Activated CD8-positive, alpha-beta memory T cell treated with anti-CD3 and anti-CD28 coated beads for 36 hours (primary cell): ENCODE measurements at regions not wholly inside any gene's neighbourhood (a gene's known extent, or its start where the extent isn't known, plus 50 kb on each side); places are given as distances from the start of the nearest gene placed in this dataset.
"Not testable (repeated sequence)": the region's sequence is repeated elsewhere in the genome, so short reads cannot be mapped to it uniquely, and the experiment has no call there.

Experiments
- CTCF ChIA-PET: fragments of 350-600 bp; sonication (Branson Sonifier 250); formaldehyde crosslinking; loops from one replicate; lab custom pipeline; 2021; ENCODE audit warnings: antibody characterized with exemption; lab: Charles Lee
- POLR2A ChIA-PET: fragments of 350-600 bp; sonication (Branson Sonifier 250); formaldehyde crosslinking; loops from one replicate; lab custom pipeline; 2021; ENCODE audit warnings: antibody characterized with exemption; lab: Charles Lee

- CTCF ChIA-PET, result interaction anchor here (1.2 kb wide), 1 partner anchor 238 kb away, joined by 4 read pairs; no protein-coding TSS in a partner anchor
- POLR2A ChIA-PET, result not testable (repeated sequence)
These were observed 94.6 kb upstream of the LPCAT1 start for GRCh38 chr5:1618296-1618865.

DNA sequence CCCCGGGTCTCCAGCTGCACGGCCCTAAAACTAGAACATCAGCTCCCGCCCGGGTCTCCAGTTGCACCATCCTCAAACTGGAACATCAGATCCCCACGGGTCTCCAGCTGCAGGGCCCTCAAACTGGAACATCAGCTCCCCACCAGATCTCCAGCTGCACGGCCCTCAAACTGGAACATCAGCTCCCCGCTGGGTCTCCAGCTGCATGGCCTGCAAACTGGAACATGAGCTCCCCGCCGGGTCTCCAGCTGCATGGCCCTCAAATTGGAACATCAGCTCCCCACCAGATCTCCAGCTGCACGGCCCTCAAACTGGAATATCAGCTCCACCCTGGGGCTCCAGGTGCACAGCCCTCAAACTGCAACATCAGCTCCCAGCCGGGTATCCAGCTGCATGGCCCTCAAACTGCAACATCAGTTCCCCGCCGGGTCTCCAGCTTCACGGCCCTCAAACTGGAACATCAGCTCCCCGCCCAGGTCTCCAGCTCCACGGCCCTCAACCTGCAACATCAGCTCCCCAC, 93.5 kb upstream of the LPCAT1 start:
- CTCF ChIA-PET, result not testable (repeated sequence)
- POLR2A ChIA-PET, result interaction anchor here (1.0 kb wide), 1 partner anchor 23 kb away, joined by 4 read pairs; no protein-coding TSS in a partner anchor

GRCh38 chr5:1613515-1613914, 89.8 kb upstream of the LPCAT1 start:
- CTCF ChIA-PET, POLR2A ChIA-PET: not testable (repeated sequence)

GRCh38 chr5:1610526-1610925, 86.8 kb upstream of the LPCAT1 start:
- CTCF ChIA-PET, POLR2A ChIA-PET: not testable (repeated sequence)

GRCh38 chr5:1609111-1609510, 85.4 kb upstream of the LPCAT1 start:
- POLR2A ChIA-PET, CTCF ChIA-PET: not testable (repeated sequence)

- CTCF ChIA-PET, POLR2A ChIA-PET: not testable (repeated sequence)
These were observed 84.6 kb upstream of the LPCAT1 start for GRCh38 chr5:1608336-1608735.

DNA sequence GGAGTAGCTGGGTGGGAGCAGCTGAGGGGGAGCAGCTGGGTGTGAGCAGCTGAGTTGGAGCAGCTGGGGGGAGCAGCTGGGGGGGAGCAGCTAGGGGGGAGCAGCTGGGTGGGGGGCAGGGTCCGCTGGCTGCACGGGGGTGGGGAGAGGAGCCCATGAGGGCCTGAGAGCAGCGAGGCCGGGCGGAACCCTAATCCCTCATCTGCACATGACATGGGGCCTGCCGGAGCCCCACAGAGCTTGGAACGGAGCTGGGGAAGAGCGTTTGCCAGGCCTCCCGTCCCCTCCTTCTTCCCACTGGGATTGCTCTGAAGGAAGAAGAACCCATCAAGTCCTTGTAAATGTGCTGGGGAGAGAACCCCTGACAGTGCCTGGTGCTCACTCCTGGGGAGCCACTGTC, 83.2 kb upstream of the LPCAT1 start:
- CTCF ChIA-PET, result not testable (repeated sequence)

DNA sequence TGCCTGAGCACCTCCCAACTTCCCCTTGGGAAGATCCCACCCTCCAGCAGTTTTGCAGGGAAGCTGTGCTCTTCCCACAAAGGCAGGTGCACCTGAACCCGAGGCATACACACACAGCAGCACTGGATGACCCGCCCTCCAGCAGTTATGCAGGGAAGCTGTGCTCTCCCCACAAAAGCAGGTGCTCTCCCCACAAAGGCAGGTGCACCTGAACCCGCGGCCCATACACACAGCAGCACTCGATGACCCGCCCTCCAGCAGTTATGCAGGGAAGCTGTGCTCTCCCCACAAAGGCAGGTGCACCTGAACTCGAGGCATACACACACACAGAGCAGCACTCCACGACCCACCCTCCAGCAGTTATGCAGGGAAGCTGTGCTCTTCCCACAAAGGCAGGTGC, 80.2 kb upstream of the LPCAT1 start:
- POLR2A ChIA-PET, CTCF ChIA-PET: not testable (repeated sequence)

More for the DNA sequence above, 83.2 kb upstream of the LPCAT1 start:
- POLR2A ChIA-PET, result not testable (repeated sequence)

- POLR2A ChIA-PET, CTCF ChIA-PET: not testable (repeated sequence)
These were observed 77.8 kb upstream of the LPCAT1 start for GRCh38 chr5:1601565-1601964.

GRCh38 chr5:1598950-1599737, 75.4 kb upstream of the LPCAT1 start:
- POLR2A ChIA-PET, result not testable (repeated sequence)

GRCh38 chr5:1597093-1597473, 73.3 kb upstream of the LPCAT1 start:
- POLR2A ChIA-PET, CTCF ChIA-PET: not testable (repeated sequence)

More at GRCh38 chr5:1598950-1599737, 75.4 kb upstream of the LPCAT1 start:
- CTCF ChIA-PET, result not testable (repeated sequence)

GRCh38 chr5:1596462-1597092, 72.8 kb upstream of the LPCAT1 start:
- CTCF ChIA-PET, POLR2A ChIA-PET: not testable (repeated sequence)

DNA sequence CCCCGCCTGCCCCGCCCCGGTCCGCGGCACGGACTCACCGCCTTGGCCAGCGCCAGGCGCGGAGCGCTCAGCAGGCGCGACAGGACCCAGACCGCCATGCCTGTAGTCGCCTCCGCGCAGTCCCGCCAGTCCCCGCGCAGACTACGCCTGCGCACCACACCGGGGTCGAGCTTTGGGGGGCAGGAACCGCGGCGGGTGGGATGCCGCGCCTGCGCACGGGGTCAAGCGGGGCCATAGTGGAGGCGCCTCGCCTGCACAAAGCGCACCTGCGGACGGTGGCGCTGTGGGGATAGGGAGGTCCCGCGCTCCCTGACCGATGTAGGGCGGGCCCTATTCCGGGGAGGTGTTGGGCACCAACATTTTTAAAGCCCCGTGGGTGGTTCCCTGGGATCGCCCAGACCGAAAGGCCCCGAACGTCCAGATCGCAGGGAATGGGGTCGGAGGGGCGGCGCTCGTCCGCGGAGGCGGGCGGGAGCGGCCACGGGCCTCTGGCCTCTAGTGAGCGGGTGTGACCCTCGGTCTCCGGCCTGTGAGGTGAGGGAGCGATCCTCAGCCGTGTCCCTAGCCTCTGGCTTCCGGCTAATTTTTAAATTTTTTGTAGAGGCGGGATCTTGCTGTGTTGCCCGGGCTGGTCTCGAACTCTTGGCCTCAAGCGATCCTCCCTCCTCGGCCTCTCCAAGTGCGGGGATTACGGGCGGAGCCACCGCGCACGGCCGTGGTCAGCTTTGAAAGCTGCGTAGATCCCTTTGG, 70.8 kb upstream of the LPCAT1 start:
- POLR2A ChIA-PET, result interaction anchor here (0.5 to 1.4 kb wide), 4 partner anchors 22 to 107 kb away, joined by 3 to 6 read pairs (median 4); partner anchors contain the start of gene LPCAT1
- CTCF ChIA-PET, result interaction anchor here (0.5 to 1.4 kb wide), 6 partner anchors 26 to 221 kb away, joined by 3 to 8 read pairs (median 4); no protein-coding TSS in a partner anchor

DNA sequence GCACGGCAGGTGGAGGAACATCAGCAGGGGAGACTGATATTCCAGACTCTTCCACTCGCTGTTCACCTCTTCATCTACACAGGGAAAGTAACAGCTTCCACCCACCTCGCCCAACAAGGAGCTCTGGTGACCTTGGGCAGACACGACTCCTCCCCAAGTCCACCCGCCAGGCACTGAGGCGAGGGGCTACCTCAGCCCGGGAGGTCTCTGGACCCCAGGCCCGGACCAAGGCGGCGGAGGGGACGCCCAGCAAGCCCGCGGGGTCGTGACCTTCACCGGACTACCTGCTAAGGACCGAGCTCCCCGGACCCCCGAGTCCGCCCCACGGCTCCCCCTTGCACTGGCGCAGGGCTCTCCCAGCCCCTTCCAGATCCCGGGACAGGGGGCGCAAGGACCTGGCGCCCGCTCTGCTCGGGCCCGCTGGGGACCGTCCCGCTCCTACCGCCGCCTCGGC, 70.2 kb upstream of the LPCAT1 start:
- ChIA-PET CTCF (interaction anchor here (0.5 to 1.4 kb wide), 6 partner anchors 27 to 220 kb away, joined by 3 to 8 read pairs (median 4); no protein-coding TSS in a partner anchor), POLR2A (interaction anchor here (1.0 to 1.4 kb wide), 3 partner anchors 23 to 78 kb away, joined by 3 to 6 read pairs (median 4); partner anchors contain the start of gene LPCAT1)

- CTCF ChIA-PET, POLR2A ChIA-PET: not testable (repeated sequence)
These were observed 64.4 kb upstream of the LPCAT1 start for GRCh38 chr5:1588071-1588694.

- POLR2A ChIA-PET, CTCF ChIA-PET: not testable (repeated sequence)
These were observed 59.5 kb upstream of the LPCAT1 start for GRCh38 chr5:1583081-1583875.

DNA sequence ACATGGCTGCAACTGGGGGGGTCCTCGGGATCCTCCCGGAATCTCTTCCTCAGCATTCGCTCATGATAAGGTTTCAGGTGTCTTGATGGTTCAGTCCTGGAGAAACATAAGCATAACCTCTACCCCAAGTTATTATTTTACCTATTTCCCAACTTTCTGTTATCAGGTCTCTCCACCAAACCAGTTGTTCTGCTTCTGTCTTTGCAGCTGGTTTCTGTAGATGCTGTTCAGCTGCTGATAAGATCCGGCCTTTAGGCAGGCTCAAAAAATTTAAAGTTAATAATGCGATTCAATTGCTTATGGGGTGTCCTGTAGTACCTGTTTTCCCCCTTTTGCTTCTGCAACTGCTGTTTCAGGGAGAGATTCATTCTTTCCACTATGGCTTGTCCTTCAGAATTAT, 55.6 kb upstream of the LPCAT1 start:
- CTCF ChIA-PET, POLR2A ChIA-PET: not testable (repeated sequence)

DNA sequence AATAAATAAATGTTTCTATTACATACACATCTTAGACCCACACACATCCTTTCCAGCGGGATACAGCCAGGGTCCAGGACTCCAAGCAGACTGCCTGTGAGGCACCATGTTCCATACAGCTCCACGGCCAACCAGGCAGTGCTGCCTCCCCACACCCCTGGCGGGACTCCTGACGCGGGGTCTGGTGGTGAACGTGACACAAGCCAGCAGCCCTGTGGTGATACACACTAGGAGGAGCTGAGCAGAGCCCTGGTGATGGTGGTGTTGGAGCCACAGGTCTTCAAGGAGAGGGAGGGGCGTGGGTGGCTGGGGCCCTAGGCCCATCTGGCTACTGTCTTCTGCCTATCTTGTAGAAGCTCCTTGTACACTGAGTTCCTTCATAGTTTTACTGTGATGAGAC, 53.1 kb upstream of the LPCAT1 start:
- CTCF ChIA-PET, POLR2A ChIA-PET: not testable (repeated sequence)
